Fibroblast of lung (primary cell): ENCODE measurements at regions not wholly inside any gene's neighbourhood (a gene's known extent, or its start where the extent isn't known, plus 50 kb on each side); places are given as distances from the start of the nearest gene placed in this dataset.

ENCODE experiments used
- DNase-seq, 2 donors: peaks; one replicate each; pipeline versions ENCODE4 v3.0.0 to v3.0.0-alpha.2; 2010; ENCODE audit warnings: low read depth in 2 of 2
- H2AFZ ChIP-seq: 2 replicates; pipeline ENCODE4 v1.5.1; 2012; ENCODE audit warnings: low read length, control low read depth, inconsistent platforms
- H3K27ac ChIP-seq: 2 replicates; pipeline ENCODE4 v1.5.1; 2011; ENCODE audit warnings: low read length, control low read depth; ENCODE audit not compliant: insufficient read depth
- H3K27me3 ChIP-seq: 2 replicates; pipeline ENCODE4 v1.5.1; 2011; ENCODE audit warnings: mild to moderate bottlenecking, low read length; ENCODE audit not compliant: control insufficient read depth, insufficient read depth
- H3K36me3 ChIP-seq: 2 replicates; pipeline ENCODE4 v1.5.1; 2011; ENCODE audit warnings: low read length; ENCODE audit not compliant: control insufficient read depth, insufficient read depth
- H3K4me1 ChIP-seq: 2 replicates; pipeline ENCODE4 v1.5.1; 2011; ENCODE audit warnings: low read length; ENCODE audit not compliant: control insufficient read depth, insufficient read depth; ENCODE audit errors: extremely low read depth
- H3K4me2 ChIP-seq: 2 replicates; pipeline ENCODE4 v1.5.1; 2011; ENCODE audit warnings: low read length, control low read depth; ENCODE audit not compliant: insufficient read depth; ENCODE audit errors: extremely low read depth
- H3K4me3 ChIP-seq, 4 experiments: fragments of 200-600 bp in 1 of 4; sonication (generic) in 1 of 4; replicated peaks in 1 of 4; 2 replicates each; pipeline ENCODE4 v1.5.1; 2011 to 2016; ENCODE audit warnings: low read length in 4 of 4, low read depth in 3 of 4, mild to moderate bottlenecking in 3 of 4, control low read depth in 2 of 4, inconsistent platforms in 1 of 4, mixed read lengths in 1 of 4; ENCODE audit not compliant: insufficient read depth in 1 of 4; ENCODE audit errors: control extremely low read depth in 1 of 4
- H3K79me2 ChIP-seq: 2 replicates; pipeline ENCODE4 v1.5.1; 2012; ENCODE audit warnings: mild to moderate bottlenecking, low read length, inconsistent platforms; ENCODE audit not compliant: control insufficient read depth, insufficient read depth
- H3K9ac ChIP-seq: 2 replicates; pipeline ENCODE4 v1.5.1; 2011; ENCODE audit warnings: mild to moderate bottlenecking, low read length, control low read depth; ENCODE audit not compliant: insufficient read depth
- H3K9me3 ChIP-seq: 2 replicates; pipeline ENCODE4 v1.5.1; 2012; ENCODE audit warnings: low read depth, low read length; ENCODE audit not compliant: control insufficient read depth, insufficient read depth
- H4K20me1 ChIP-seq: 2 replicates; pipeline ENCODE4 v1.5.1; 2011; ENCODE audit warnings: low read length; ENCODE audit not compliant: control insufficient read depth, insufficient read depth; ENCODE audit errors: extremely low read depth
- EZH2 ChIP-seq: IDR thresholded peaks from 2 replicates; pipeline ENCODE4 v1.5.1; 2012; ENCODE audit warnings: low read length, control low read depth, mild to moderate bottlenecking; ENCODE audit errors: missing control alignments
- TF ChIP-seq, protein P1 (sequence below), 2 donors: IDR thresholded peaks in 1 of 2; conservative IDR thresholded peaks in 1 of 2; 1 replicate in 1 of 2; 2 replicates in 1 of 2; pipeline ENCODE4 v1.5.1; 2011 to 2012; ENCODE audit warnings: low read length in 2 of 2, control low read depth in 1 of 2, inconsistent platforms in 1 of 2, low read depth in 1 of 2, mild to moderate bottlenecking in 1 of 2

DNA sequence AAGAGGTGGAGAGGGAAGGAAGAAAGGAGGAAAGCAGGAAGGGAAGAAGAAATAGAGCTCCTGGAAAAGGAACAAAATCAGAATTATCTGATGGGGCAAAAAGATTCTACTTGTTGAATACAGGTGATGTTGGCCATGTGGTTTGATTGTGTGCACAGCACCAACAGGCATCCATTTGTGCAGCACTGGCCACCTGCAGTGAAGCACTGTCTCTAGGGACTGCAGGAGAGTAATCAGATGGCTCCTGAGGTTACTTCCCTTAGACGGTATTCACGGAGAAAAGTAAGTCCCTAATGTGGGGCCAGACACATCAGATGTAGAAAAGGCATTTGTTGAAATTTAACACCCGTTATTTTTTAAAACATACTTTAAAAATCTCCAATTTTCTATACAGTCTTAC, 135.3 kb upstream of the VIPR2 start:
- Histone ChIP-seq H3K9ac (no peak overlapping the region), H3K9me3 (no peaks in the 10 kb centered on the region), H3K4me3 (no peak overlapping the region), H3K27ac (no peak overlapping the region), H3K27me3 (no peaks in the 10 kb centered on the region), H3K36me3 (no peaks in the 10 kb centered on the region), H3K79me2 (no peaks in the 10 kb centered on the region), H4K20me1 (no peaks in the 10 kb centered on the region), H3K4me2 (no peak overlapping the region), H2AFZ (no peak overlapping the region), H3K4me1 (no peaks in the 10 kb centered on the region)
- no peak for TF ChIP-seq EZH2
- TF ChIP-seq, protein P1, sequence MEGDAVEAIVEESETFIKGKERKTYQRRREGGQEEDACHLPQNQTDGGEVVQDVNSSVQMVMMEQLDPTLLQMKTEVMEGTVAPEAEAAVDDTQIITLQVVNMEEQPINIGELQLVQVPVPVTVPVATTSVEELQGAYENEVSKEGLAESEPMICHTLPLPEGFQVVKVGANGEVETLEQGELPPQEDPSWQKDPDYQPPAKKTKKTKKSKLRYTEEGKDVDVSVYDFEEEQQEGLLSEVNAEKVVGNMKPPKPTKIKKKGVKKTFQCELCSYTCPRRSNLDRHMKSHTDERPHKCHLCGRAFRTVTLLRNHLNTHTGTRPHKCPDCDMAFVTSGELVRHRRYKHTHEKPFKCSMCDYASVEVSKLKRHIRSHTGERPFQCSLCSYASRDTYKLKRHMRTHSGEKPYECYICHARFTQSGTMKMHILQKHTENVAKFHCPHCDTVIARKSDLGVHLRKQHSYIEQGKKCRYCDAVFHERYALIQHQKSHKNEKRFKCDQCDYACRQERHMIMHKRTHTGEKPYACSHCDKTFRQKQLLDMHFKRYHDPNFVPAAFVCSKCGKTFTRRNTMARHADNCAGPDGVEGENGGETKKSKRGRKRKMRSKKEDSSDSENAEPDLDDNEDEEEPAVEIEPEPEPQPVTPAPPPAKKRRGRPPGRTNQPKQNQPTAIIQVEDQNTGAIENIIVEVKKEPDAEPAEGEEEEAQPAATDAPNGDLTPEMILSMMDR (conservative IDR thresholded peaks at IDR 0.05 in 1 of 2, IDR thresholded peaks at IDR 0.05 in 1 of 2; ENCODE audit: low read depth in 1 of 2, low read length in 2 of 2), result no peak
- DNase-seq, result no peak

DNA sequence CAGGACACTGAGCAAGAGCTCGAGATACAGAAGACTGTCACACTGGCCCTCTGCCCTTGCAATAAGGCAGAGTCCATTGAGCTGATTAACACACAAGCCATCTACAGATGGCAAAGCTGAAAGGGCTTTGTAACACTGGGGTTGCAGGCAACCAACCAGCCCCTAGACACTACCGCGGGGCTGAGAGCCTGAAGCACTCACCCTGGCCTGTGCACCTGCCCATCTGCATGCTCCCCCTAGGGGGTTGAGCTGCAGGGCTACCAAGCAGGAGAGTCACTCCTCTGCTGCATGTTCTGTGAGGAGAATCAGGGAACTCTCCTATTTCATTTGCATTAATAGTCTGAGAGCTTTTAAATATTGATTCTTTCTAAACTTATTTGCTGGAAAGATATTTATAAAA, 128.1 kb upstream of the VIPR2 start:
- Histone ChIP-seq H2AFZ (no peak overlapping the region), H3K36me3 (no peaks in the 10 kb centered on the region), H3K4me1 (no peaks in the 10 kb centered on the region), H3K9ac (no peak overlapping the region), H3K27ac (no peak overlapping the region), H3K4me3 (no peak overlapping the region), H3K27me3 (no peaks in the 10 kb centered on the region), H3K4me2 (no peak overlapping the region), H3K9me3 (no peaks in the 10 kb centered on the region), H4K20me1 (no peaks in the 10 kb centered on the region), H3K79me2 (no peaks in the 10 kb centered on the region)
- no peak for DNase-seq
- no peak for TF ChIP-seq EZH2
- TF ChIP-seq, protein P1 (conservative IDR thresholded peaks at IDR 0.05 in 1 of 2, IDR thresholded peaks at IDR 0.05 in 1 of 2; ENCODE audit: low read depth in 1 of 2, low read length in 2 of 2), result no peak

DNA sequence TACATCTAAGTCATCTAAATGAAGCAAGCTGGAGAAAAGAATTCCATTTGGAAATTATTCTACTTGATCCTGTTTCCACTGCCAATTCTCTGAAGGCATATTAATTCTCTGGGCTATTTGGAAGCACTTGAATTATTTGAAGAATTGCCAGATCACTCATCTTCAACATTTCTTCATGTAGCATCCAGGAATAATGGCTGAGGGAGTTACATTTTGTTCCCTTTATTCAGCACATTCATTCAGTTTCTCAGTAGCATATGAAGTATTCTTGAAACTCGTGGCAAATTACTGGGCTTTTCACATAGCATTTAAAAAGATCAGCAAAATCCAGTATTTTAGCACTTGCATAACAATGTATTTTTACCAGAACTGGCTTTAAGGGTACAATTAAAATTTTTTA, 127.1 kb upstream of the VIPR2 start:
- H3K9ac ChIP-seq, result no peak overlapping the region
- H3K4me3 ChIP-seq, result no peak overlapping the region
- TF ChIP-seq EZH2, result no peak
- TF ChIP-seq, protein P1 (conservative IDR thresholded peaks at IDR 0.05 in 1 of 2, IDR thresholded peaks at IDR 0.05 in 1 of 2; ENCODE audit: low read depth in 1 of 2, low read length in 2 of 2), result no peak
- no peaks in the 10 kb centered on the region for H3K27me3 ChIP-seq
- no peaks in the 10 kb centered on the region for H3K9me3 ChIP-seq
- H3K79me2 ChIP-seq, result no peaks in the 10 kb centered on the region
- no peak overlapping the region for H2AFZ ChIP-seq
- no peaks in the 10 kb centered on the region for H4K20me1 ChIP-seq
- no peak for DNase-seq
- no peaks in the 10 kb centered on the region for H3K36me3 ChIP-seq
- no peak overlapping the region for H3K4me2 ChIP-seq
- H3K4me1 ChIP-seq, result no peaks in the 10 kb centered on the region
- no peak overlapping the region for H3K27ac ChIP-seq
